Spinal cord (tissue), 9 donors: ENCODE measurements at regions not wholly inside any gene's neighbourhood (a gene's known extent, or its start where the extent isn't known, plus 50 kb on each side); places are given as distances from the start of the nearest gene placed in this dataset.

ENCODE experiments used
- DNase-seq, 6 donors: peaks; one replicate each; pipeline versions ENCODE4 v3.0.0 to v3.0.0-alpha.2; 2013 to 2015; ENCODE audit warnings: low spot score in 6 of 6, low read depth in 4 of 6
- H3K27ac ChIP-seq: one replicate; pipeline ENCODE4 v1.5.1; 2013; ENCODE audit warnings: low read depth, low read length, control low read depth
- H3K27me3 ChIP-seq: one replicate; pipeline ENCODE4 v1.6.1; 2013; ENCODE audit warnings: low read length; ENCODE audit not compliant: control insufficient read depth, insufficient read depth
- H3K36me3 ChIP-seq: one replicate; pipeline ENCODE4 v1.6.1; 2013; ENCODE audit warnings: low read length; ENCODE audit not compliant: control insufficient read depth, insufficient read depth
- H3K4me1 ChIP-seq: one replicate; pipeline ENCODE4 v1.6.1; 2013; ENCODE audit warnings: low read length; ENCODE audit not compliant: control insufficient read depth, insufficient read depth
- H3K4me3 ChIP-seq: one replicate; pipeline ENCODE4 v1.5.1; 2013; ENCODE audit warnings: low read depth, low read length, control low read depth
- H3K9me3 ChIP-seq: one replicate; pipeline ENCODE4 v1.6.1; 2013; ENCODE audit warnings: low read length; ENCODE audit not compliant: control insufficient read depth, insufficient read depth
- WGBS: methylation state at CpG from one replicate; pipeline ENCODE4 v1.1.5; 2013; ENCODE audit warnings: missing lambda C conversion rate; ENCODE audit not compliant: insufficient coverage; 5-methylcytosine and 5-hydroxymethylcytosine counted together
- donor health status: healthy.

DNA sequence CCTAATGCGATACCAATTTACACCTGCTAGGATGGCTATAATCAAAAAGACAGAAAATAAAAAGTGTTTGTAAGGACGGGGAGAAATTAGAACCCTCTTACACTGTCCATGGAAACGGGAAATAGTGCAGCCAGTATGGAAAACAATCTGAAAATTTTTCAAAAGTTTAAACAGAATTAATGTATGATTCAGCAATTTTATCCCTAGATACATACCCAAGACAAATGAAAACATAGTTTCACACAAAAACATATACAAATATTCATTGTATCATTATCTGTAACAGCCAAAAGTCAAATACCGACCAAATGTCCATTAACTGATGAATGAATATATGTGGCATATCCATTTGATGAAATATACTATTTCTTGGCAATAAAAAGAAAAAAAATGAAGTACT is 313.5 kb upstream of the GYPC start:
- H3K27ac ChIP-seq, result no peak overlapping the region
- no peaks in the 10 kb centered on the region for H3K27me3 ChIP-seq
- no peak for DNase-seq
- H3K36me3 ChIP-seq, result no peaks in the 10 kb centered on the region
- H3K9me3 ChIP-seq, result no peaks in the 10 kb centered on the region
- no peaks in the 10 kb centered on the region for H3K4me1 ChIP-seq
- no CpG with 5 or more reads among the region's 4 CpGs for WGBS
- H3K4me3 ChIP-seq, result no peak overlapping the region

GRCh38 chr2:126343136-126343535 is 312.8 kb upstream of the GYPC start:
- Histone ChIP-seq H3K9me3 (no peaks in the 10 kb centered on the region), H3K36me3 (no peaks in the 10 kb centered on the region), H3K27ac (no peak overlapping the region), H3K4me3 (no peak overlapping the region), H3K4me1 (no peaks in the 10 kb centered on the region), H3K27me3 (no peaks in the 10 kb centered on the region)
- WGBS, result no CpG with 5 or more reads among the region's 2 CpGs
- DNase-seq, result peak in 1 of 6 donors; percentile 59

DNA sequence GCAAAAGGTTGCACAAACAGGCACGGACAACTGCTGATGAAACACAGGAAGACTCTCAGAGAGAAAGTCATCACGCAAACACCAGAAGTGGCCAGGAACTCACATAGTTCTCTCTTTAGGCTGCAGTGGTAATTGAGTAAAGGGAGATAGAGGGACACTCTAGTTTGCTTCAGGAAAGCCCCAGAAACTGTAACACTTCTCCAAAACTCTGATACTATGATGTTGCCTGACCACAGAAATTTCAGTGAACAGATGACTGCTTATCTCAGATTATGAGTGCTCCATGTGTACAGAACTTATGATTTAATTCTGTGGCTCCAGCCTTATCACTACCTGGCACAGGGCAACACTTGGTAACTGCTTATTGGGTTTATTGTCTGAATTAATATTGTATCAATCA is 311.5 kb upstream of the GYPC start:
- Histone ChIP-seq H3K9me3 (no peaks in the 10 kb centered on the region), H3K27ac (no peak overlapping the region), H3K27me3 (no peaks in the 10 kb centered on the region), H3K4me1 (no peaks in the 10 kb centered on the region), H3K36me3 (no peaks in the 10 kb centered on the region), H3K4me3 (no peak overlapping the region)
- whole genome bisulfite sequencing, result 100% methylated on average over 2 of the region's 2 CpGs
- no peak for DNase-seq

- no peaks in the 10 kb centered on the region for H3K9me3 ChIP-seq
- no peak overlapping the region for H3K4me3 ChIP-seq
- H3K36me3 ChIP-seq, result no peaks in the 10 kb centered on the region
- WGBS, result no CpG with 5 or more reads among the region's 1 CpG
- no peak for DNase-seq
- no peak overlapping the region for H3K27ac ChIP-seq
- no peaks in the 10 kb centered on the region for H3K27me3 ChIP-seq
- no peaks in the 10 kb centered on the region for H3K4me1 ChIP-seq
Observed at GRCh38 chr2:126345691-126346090, 310.3 kb upstream of the GYPC start.

GRCh38 chr2:126356631-126357030 is 299.3 kb upstream of the GYPC start:
- no peak for DNase-seq
- Histone ChIP-seq H3K27me3 (no peaks in the 10 kb centered on the region), H3K36me3 (no peaks in the 10 kb centered on the region), H3K27ac (no peak overlapping the region), H3K4me3 (no peak overlapping the region), H3K9me3 (no peaks in the 10 kb centered on the region), H3K4me1 (no peaks in the 10 kb centered on the region)
- WGBS, result no CpG with 5 or more reads among the region's 2 CpGs

- Histone ChIP-seq H3K4me3 (no peak overlapping the region), H3K36me3 (no peaks in the 10 kb centered on the region), H3K27ac (no peak overlapping the region), H3K9me3 (no peaks in the 10 kb centered on the region), H3K4me1 (no peaks in the 10 kb centered on the region), H3K27me3 (no peaks in the 10 kb centered on the region)
- no CpG with 5 or more reads among the region's 1 CpG for WGBS
- DNase-seq, result no peak
Observed at GRCh38 chr2:126358122-126358521, 297.8 kb upstream of the GYPC start.

DNA sequence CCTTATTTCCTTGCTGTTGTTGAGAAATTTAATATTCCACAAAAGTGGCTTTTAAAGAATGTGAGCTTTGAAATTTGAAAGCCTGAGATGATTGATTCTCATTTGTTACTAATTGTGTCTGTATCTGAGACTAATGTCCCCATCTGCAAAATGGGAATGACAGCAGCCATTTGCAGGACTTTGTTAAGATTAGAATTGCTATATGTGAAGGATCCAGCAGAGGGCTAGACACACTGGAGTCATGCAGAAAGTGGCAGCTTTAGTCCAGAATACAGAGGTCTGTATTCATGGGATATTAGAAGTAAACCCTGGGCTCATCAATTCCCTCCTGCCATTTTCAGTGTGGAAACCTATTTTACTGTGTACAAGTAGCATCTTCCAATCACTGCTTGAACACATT is 296.5 kb upstream of the GYPC start:
- Histone ChIP-seq H3K27ac (no peak overlapping the region), H3K4me1 (no peaks in the 10 kb centered on the region), H3K27me3 (no peaks in the 10 kb centered on the region), H3K9me3 (no peaks in the 10 kb centered on the region), H3K4me3 (no peak overlapping the region), H3K36me3 (no peaks in the 10 kb centered on the region)
- DNase-seq, result peak in 1 of 6 donors; percentile 32

DNA sequence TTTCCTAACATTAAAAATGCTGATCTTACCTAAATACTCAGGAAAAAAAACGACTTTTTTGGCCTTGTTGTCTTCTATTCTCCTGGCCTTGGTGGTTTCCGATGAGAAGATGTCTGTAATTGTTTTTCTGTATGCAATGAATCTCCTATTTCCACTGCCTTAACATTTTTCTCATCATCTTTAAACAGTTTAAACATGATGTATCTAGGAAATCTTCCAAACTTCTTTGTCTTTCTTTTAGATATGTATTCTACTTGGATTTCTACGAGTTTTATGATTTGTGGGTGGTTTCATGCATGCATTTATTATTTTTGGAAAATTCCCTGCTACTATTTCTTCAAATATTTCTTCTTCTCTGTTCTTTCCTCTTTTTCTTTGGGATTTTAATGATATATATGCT is 288.6 kb upstream of the GYPC start:
- Histone ChIP-seq H3K36me3 (no peaks in the 10 kb centered on the region), H3K4me1 (no peaks in the 10 kb centered on the region), H3K9me3 (no peaks in the 10 kb centered on the region), H3K4me3 (no peak overlapping the region), H3K27me3 (no peaks in the 10 kb centered on the region), H3K27ac (no peak overlapping the region)
- DNase-seq, result no peak
- WGBS, result no CpG with 5 or more reads among the region's 3 CpGs

DNA sequence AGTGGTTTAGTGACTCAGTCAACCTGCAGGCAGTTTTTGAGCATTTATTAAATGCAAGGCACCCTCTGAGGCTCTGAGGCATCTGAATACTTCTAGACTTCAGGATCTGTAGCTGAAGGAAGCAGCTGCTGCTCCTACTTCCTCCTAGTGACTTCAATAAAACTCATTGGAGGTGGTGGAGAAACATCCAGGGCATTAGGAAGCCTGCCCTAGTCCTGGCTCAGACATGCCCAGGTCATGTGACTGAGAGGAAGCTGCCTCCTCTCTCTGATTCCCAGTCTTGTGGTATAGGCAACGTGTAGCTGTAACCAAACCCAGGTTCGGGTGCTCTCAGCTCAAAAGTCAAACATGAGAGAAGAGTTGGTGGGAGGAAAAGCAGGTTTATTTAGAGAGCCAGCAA is 287.2 kb upstream of the GYPC start:
- DNase-seq, result no peak
- no peaks in the 10 kb centered on the region for H3K27me3 ChIP-seq
- no peaks in the 10 kb centered on the region for H3K9me3 ChIP-seq
- no peak overlapping the region for H3K27ac ChIP-seq
- WGBS, result no CpG with 5 or more reads among the region's 2 CpGs
- no peaks in the 10 kb centered on the region for H3K36me3 ChIP-seq
- H3K4me1 ChIP-seq, result no peaks in the 10 kb centered on the region
- H3K4me3 ChIP-seq, result no peak overlapping the region

GRCh38 chr2:126370201-126370600 is 285.8 kb upstream of the GYPC start:
- H3K36me3 ChIP-seq, result no peaks in the 10 kb centered on the region
- H3K27ac ChIP-seq, result no peak overlapping the region
- WGBS, result 88% methylated on average over 1 of the region's 2 CpGs
- no peaks in the 10 kb centered on the region for H3K9me3 ChIP-seq
- H3K4me3 ChIP-seq, result no peak overlapping the region
- no peaks in the 10 kb centered on the region for H3K27me3 ChIP-seq
- no peak for DNase-seq
- H3K4me1 ChIP-seq, result no peaks in the 10 kb centered on the region
